Effector memory CD8-positive, alpha-beta T cell (primary cell): ENCODE measurements at regions not wholly inside any gene's neighbourhood (a gene's known extent, or its start where the extent isn't known, plus 50 kb on each side); places are given as distances from the start of the nearest gene placed in this dataset.
A peak's percentile ranks its signal among the peaks of the same experiment; 100 is the strongest.

Experiments used
- ATAC-seq: fragments of 150-1000 bp; cut with Tn5 transposase; replicated peaks from 2 replicates; pipeline ENCODE4 v1.10.0; 2021; ENCODE audit warnings: mild to moderate bottlenecking, moderate library complexity
- DNase-seq, 3 experiments: peaks; one replicate each; pipeline ENCODE4 v3.0.0; 2021
- H3K27ac Mint-ChIP-seq, 2 donors: one replicate each; pipeline ENCODE4 v1.8.0; 2022; ENCODE audit warnings: mild to moderate bottlenecking in 2 of 2, mixed read lengths in 2 of 2, moderate library complexity in 2 of 2
- H3K27me3 Mint-ChIP-seq, 2 donors: one replicate each; pipeline ENCODE4 v1.8.0; 2022; ENCODE audit warnings: mixed read lengths in 2 of 2
- H3K36me3 Mint-ChIP-seq: one replicate; pipeline ENCODE4 v1.8.0; 2022; ENCODE audit warnings: mild to moderate bottlenecking, moderate library complexity, mixed read lengths; ENCODE audit not compliant: insufficient read depth
- H3K4me1 Mint-ChIP-seq, 2 donors: one replicate each; pipeline ENCODE4 v1.8.0; 2022; ENCODE audit warnings: low read depth in 2 of 2, mixed read lengths in 2 of 2
- H3K4me3 Mint-ChIP-seq, 2 donors: one replicate each; pipeline ENCODE4 v1.8.0; 2022; ENCODE audit warnings: mild to moderate bottlenecking in 2 of 2, mixed read lengths in 2 of 2, moderate library complexity in 2 of 2
- H3K9me3 Mint-ChIP-seq, 2 donors: one replicate each; pipeline ENCODE4 v1.8.0; 2022; ENCODE audit warnings: mixed read lengths in 2 of 2

GRCh38 chr22:49668402-49668801 lies 159.3 kb downstream of the BRD1 start:
- Mint-ChIP-seq H3K36me3 (no peaks in the 10 kb centered on the region), H3K27ac (no peak overlapping the region), H3K9me3 (no peaks in the 10 kb centered on the region), H3K27me3 (peaks cover 23% of the 10 kb centered on the region in 2 donors), H3K4me3 (peak overlapping the region in 1 of 2 donors; percentile 34), H3K4me1 (peaks cover 16 to 17% of the 10 kb centered on the region in 2 donors)
- ATAC-seq (no peak), DNase-seq (no peak)

GRCh38 chr22:49667236-49667635 lies 160.4 kb downstream of the BRD1 start:
- ATAC-seq, result peak; percentile 33
- DNase-seq, result no peak

GRCh38 chr22:49666146-49666809 lies 161.4 kb downstream of the BRD1 start:
- Mint-ChIP-seq H3K9me3 (no peaks in the 10 kb centered on the region), H3K27me3 (peaks cover 14 to 15% of the 10 kb centered on the region in 2 donors), H3K4me3 (peak overlapping the region; percentile 56), H3K4me1 (peaks cover 11 to 12% of the 10 kb centered on the region in 2 donors), H3K36me3 (no peaks in the 10 kb centered on the region), H3K27ac (peak overlapping the region; percentile 68 to 69)
- ATAC-seq (no peak), DNase-seq (no peak)

More at GRCh38 chr22:49667236-49667635, 160.4 kb downstream of the BRD1 start:
- peaks cover 23% of the 10 kb centered on the region in 2 donors for H3K27me3 Mint-ChIP-seq
- peak overlapping the region; percentile 56 for H3K4me3 Mint-ChIP-seq
- H3K27ac Mint-ChIP-seq, result peak overlapping the region; percentile 68 to 69
- no peaks in the 10 kb centered on the region for H3K36me3 Mint-ChIP-seq
- peaks cover 16 to 17% of the 10 kb centered on the region in 2 donors for H3K4me1 Mint-ChIP-seq
- no peaks in the 10 kb centered on the region for H3K9me3 Mint-ChIP-seq

- ATAC-seq (no peak), DNase-seq (no peak)
- Mint-ChIP-seq H3K36me3 (no peaks in the 10 kb centered on the region), H3K27me3 (peaks cover 9 to 11% of the 10 kb centered on the region in 2 donors), H3K9me3 (no peaks in the 10 kb centered on the region), H3K4me3 (no peak overlapping the region), H3K4me1 (peaks cover 8% of the 10 kb centered on the region in 2 donors), H3K27ac (no peak overlapping the region)
Observed at GRCh38 chr22:49664891-49665290, 162.8 kb downstream of the BRD1 start.

GRCh38 chr22:49664371-49664881 lies 163.2 kb downstream of the BRD1 start:
- H3K4me1 Mint-ChIP-seq, result peaks cover 8% of the 10 kb centered on the region in 2 donors
- no peak for DNase-seq
- H3K27ac Mint-ChIP-seq, result no peak overlapping the region

GRCh38 chr22:49663823-49664222 lies 163.8 kb downstream of the BRD1 start:
- H3K4me3 Mint-ChIP-seq, result no peak overlapping the region
- no peak overlapping the region for H3K27ac Mint-ChIP-seq
- no peak for DNase-seq
- no peak for ATAC-seq
- H3K9me3 Mint-ChIP-seq, result no peaks in the 10 kb centered on the region
- H3K4me1 Mint-ChIP-seq, result peaks cover 4 to 8% of the 10 kb centered on the region in 2 donors
- no peaks in the 10 kb centered on the region for H3K36me3 Mint-ChIP-seq
- peaks cover 3 to 7% of the 10 kb centered on the region in 2 donors for H3K27me3 Mint-ChIP-seq

More at GRCh38 chr22:49664371-49664881, 163.2 kb downstream of the BRD1 start:
- H3K9me3 Mint-ChIP-seq, result no peaks in the 10 kb centered on the region
- H3K27me3 Mint-ChIP-seq, result peaks cover 9 to 11% of the 10 kb centered on the region in 2 donors
- no peak overlapping the region for H3K4me3 Mint-ChIP-seq
- no peak for ATAC-seq
- H3K36me3 Mint-ChIP-seq, result no peaks in the 10 kb centered on the region

- Mint-ChIP-seq H3K4me3 (no peak overlapping the region), H3K27ac (no peak overlapping the region)
- ATAC-seq, result no peak
Observed at GRCh38 chr22:49663311-49663711, 164.4 kb downstream of the BRD1 start.

GRCh38 chr22:49662681-49663080 lies 165.0 kb downstream of the BRD1 start:
- DNase-seq, result no peak
- Mint-ChIP-seq H3K4me3 (no peak overlapping the region), H3K27ac (no peak overlapping the region), H3K4me1 (peaks cover 8% of the 10 kb centered on the region in 2 donors), H3K27me3 (peaks cover 0 to 5% of the 10 kb centered on the region in 2 donors), H3K36me3 (no peaks in the 10 kb centered on the region), H3K9me3 (no peaks in the 10 kb centered on the region)
- no peak for ATAC-seq

More at GRCh38 chr22:49663311-49663711, 164.4 kb downstream of the BRD1 start:
- Mint-ChIP-seq H3K36me3 (no peaks in the 10 kb centered on the region), H3K27me3 (peaks cover 0 to 5% of the 10 kb centered on the region in 2 donors), H3K9me3 (no peaks in the 10 kb centered on the region), H3K4me1 (peaks cover 4 to 8% of the 10 kb centered on the region in 2 donors)
- no peak for DNase-seq

- Mint-ChIP-seq H3K27me3 (peaks cover 0 to 3% of the 10 kb centered on the region in 2 donors), H3K4me1 (peaks cover 6 to 13% of the 10 kb centered on the region in 2 donors), H3K27ac (no peak overlapping the region), H3K9me3 (no peaks in the 10 kb centered on the region), H3K4me3 (no peak overlapping the region), H3K36me3 (peaks cover 2% of the 10 kb centered on the region)
- ATAC-seq, result no peak
- DNase-seq, result no peak
Observed at GRCh38 chr22:49660794-49661781, 166.6 kb downstream of the BRD1 start.

GRCh38 chr22:49660321-49660720 lies 167.4 kb downstream of the BRD1 start:
- H3K27me3 Mint-ChIP-seq, result no peaks in the 10 kb centered on the region
- H3K36me3 Mint-ChIP-seq, result peaks cover 4% of the 10 kb centered on the region
- no peak overlapping the region for H3K27ac Mint-ChIP-seq
- no peak for ATAC-seq
- no peaks in the 10 kb centered on the region for H3K9me3 Mint-ChIP-seq
- peaks cover 9 to 15% of the 10 kb centered on the region in 2 donors for H3K4me1 Mint-ChIP-seq
- no peak for DNase-seq
- no peak overlapping the region for H3K4me3 Mint-ChIP-seq

GRCh38 chr22:49659924-49660315 lies 167.8 kb downstream of the BRD1 start:
- Mint-ChIP-seq H3K27ac (no peak overlapping the region), H3K27me3 (no peaks in the 10 kb centered on the region), H3K36me3 (peaks cover 5% of the 10 kb centered on the region), H3K9me3 (no peaks in the 10 kb centered on the region), H3K4me1 (peaks cover 10 to 17% of the 10 kb centered on the region in 2 donors), H3K4me3 (no peak overlapping the region)
- DNase-seq (no peak), ATAC-seq (no peak)

GRCh38 chr22:49659281-49659923 lies 168.3 kb downstream of the BRD1 start:
- Mint-ChIP-seq H3K27ac (no peak overlapping the region), H3K36me3 (peaks cover 5% of the 10 kb centered on the region), H3K27me3 (no peaks in the 10 kb centered on the region), H3K4me3 (no peak overlapping the region), H3K4me1 (peaks cover 10 to 17% of the 10 kb centered on the region in 2 donors), H3K9me3 (no peaks in the 10 kb centered on the region)
- ATAC-seq (no peak), DNase-seq (no peak)

- Mint-ChIP-seq H3K27ac (peak overlapping the region in 1 of 2 donors; percentile 82), H3K4me1 (peaks cover 10 to 19% of the 10 kb centered on the region in 2 donors), H3K4me3 (peak overlapping the region; percentile 8 to 90), H3K36me3 (peaks cover 5% of the 10 kb centered on the region), H3K27me3 (no peaks in the 10 kb centered on the region), H3K9me3 (no peaks in the 10 kb centered on the region)
- ATAC-seq, result no peak
- no peak for DNase-seq
Observed at GRCh38 chr22:49658902-49659280, 168.8 kb downstream of the BRD1 start.
